HG03520 (cell line): ENCODE measurements at regions not wholly inside any gene's neighbourhood (a gene's known extent, or its start where the extent isn't known, plus 50 kb on each side); places are given as distances from the start of the nearest gene placed in this dataset.

Experiments used
- ATAC-seq: cut with Tn5 transposase; IDR thresholded peaks from one replicate; pipeline ENCODE4 v1.9.1; 2021; ENCODE audit warnings: mild to moderate bottlenecking, moderate library complexity; ENCODE audit not compliant: unreplicated experiment

GRCh38 chr10:3901370-3901769 is 116.4 kb upstream of the KLF6 start:
- ATAC-seq, result no peak

GRCh38 chr10:3900391-3900790 is 115.4 kb upstream of the KLF6 start:
- no peak for ATAC-seq

GRCh38 chr10:3898821-3899220 is 113.8 kb upstream of the KLF6 start:
- ATAC-seq, result no peak

DNA sequence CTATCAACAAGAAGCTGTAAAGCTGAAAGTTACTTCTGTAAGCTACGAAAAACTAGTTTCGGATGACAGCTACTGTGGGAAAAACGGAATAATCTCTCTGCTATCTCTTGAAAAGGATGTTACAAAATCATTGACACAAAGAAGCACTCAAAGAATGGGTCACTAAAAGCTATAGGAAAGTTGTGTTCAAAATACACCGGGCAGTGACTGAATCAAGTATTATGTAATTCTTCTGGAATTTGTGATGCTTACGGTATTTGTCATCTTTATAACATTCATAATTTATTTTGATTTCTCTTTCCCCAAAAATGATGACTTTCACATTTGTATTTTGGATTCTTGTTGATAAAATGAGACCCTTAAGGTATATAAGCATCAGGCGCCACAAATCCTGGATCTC is 112.1 kb upstream of the KLF6 start:
- ATAC-seq, result no peak

GRCh38 chr10:3896161-3896560 is 111.2 kb upstream of the KLF6 start:
- ATAC-seq, result no peak

DNA sequence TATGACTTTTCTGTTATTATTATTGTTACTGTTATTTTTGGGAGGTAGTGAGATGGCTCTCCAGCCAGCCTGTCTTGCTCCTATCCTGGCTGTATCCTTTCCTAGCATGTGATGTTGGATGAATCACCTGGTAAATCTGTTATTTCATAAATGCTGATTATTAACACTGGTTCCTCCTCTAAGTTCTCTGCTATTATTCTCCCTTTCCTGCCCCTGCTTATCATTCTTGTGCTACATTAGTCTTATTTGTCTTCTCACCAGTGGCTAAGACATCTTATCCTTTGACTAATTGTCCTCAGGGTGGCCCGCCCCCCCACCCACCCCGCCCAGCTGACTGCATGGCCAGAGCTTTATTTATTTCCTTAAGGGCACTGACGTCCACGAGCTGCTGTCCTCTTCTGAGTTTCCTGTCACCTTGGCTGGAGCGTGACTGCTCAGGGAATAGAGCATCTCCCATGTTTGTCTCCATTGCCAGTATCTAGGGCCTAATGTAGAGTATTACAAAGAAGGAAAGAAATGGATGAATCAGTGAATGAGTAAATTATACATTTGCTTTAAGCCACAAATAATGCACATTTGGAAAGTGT is 110.1 kb upstream of the KLF6 start:
- ATAC-seq, result no peak

DNA sequence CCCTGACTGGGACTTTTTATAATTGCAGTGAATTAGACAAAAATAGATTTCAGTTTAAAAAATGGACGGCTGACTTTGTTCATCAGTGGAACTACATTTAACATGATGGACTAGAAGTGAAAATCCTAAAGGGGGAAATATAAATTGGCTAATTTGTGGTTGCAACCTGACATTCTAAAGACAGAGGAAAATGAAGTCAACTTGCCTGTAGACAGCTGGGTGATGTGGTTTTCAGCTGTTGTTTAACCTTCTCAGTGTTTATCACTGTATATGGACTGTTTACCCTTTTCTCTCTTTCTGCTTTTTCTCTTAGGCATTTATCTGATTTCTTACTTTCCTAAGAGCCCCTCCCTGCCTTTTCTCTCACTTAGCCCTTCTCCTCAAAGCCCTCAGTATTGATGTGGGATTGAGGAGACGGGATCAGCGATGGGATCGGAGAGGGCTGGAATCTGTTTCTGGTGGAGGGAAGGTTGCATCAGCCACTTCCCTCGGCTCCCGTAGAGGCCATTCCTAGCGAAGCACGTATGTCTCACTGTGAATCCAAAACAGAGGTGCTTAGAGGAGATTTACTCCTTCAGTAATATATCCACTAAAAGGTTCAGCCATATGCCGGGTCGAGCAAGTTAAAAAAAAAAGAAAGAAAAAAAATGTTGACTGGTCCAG is 109.0 kb upstream of the KLF6 start:
- ATAC-seq, result no peak

DNA sequence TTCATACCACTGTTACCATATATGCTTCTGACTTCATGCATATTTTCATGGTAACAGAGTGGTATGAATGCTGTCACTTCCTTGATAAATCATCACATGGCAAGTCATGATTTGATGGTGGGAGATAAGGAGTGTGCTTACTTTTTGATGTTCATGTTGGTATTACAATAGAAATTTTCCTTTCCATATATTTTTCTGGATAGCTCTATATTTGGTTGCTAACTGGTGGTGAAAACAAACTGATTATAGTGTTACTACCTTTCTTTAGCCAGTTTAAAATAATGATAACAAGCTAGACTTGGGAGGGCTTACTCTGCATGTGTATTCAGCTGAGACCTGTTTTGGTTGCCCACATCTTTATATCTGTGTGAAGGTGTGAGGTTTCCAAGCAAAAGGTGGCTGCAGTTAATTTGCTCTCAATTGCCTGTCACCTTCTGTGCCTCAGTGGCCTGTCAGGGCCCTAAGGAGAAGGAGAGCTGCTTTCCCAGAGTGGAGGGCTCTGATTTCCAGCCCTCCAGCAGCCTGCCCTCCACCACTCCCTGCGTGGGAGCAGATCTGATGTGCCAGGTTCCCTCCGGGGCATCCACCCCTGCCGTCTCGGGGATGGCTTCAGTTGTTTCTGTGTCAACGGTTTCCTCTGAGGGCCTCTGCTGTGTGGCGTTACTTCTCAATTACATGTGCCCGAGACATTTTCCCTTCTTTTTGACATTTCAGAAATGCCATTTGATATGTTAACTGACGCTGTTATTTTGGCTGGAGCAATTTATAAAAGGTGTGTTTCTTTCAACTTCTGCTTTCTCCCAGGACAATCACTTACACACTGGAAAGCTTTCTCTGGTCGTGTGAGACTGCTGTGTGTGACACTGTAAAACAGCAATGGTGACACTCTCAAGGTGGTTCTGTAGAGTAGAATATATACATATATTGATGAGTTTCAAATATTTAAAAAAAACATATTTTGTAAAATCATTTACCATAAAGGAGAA is 107.7 kb upstream of the KLF6 start:
- ATAC-seq, result no peak

DNA sequence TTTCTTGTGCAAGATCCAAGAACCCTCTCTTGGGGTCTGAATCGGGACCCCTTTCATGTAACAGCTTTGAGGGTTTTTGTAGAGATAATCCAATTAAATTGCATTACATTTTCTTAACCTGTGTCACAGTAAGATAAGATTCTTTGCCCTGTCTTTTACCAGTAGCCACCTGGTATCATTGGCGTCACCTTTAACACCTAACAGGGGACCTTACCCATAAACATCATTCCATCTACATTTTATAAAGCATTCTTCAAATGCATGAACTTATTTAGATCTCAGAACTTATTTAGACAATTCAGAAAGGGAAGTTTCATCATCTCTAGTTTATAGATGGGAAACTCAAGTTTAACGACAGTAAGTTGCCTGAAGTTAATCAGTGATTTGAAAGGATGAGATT is 106.4 kb upstream of the KLF6 start:
- no peak for ATAC-seq

GRCh38 chr10:3890602-3891352 is 105.8 kb upstream of the KLF6 start:
- ATAC-seq, result no peak

DNA sequence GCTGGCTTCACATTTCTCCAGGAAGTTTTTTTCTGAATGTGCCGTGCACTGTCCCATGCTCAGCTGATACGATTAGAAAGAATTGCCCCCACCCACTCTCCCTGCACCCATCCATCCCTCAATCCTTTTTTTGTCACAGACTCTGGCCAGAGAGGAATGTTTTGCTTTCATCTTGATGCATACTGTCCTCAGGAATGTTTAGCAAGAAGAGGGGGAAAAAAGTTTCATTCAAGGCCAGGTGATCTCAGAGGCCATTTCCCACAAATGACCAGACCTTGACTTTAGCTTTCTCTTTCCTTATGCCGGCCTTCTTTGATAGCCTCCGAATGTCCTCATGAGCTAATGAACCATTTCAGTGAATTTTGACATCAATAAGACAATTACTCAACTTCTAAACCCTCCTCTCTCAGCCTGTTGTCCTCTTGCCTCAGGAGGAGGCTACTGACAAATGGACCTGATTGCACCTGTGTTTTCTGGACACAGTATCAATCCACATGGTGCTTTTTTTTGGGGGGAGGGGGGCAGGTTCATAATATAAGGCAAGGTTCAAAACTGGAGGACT is 105.0 kb upstream of the KLF6 start:
- ATAC-seq, result no peak

- peak; percentile 79 for ATAC-seq
These were observed 103.0 kb upstream of the KLF6 start for GRCh38 chr10:3887885-3888476.

DNA sequence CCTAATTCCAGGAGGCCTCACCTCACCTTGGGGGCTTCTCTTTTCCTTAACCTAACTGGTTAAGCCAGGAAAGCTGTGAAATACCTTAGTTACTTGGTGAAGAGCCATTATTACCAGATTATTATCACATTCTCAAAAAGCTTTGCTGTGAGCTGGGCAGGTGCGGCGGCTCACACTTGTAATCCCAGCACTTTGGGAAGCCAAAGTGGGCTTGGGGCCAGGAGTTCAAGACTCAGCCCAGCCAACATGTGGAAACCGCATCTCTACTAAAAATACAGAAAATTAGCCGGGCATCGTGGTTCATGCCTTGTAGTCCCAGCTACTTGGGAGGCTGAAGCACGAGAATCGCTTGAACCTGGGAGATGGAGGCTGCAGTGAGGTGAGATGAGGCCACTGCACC is 102.4 kb upstream of the KLF6 start:
- no peak for ATAC-seq

- no peak for ATAC-seq
These were observed 101.7 kb upstream of the KLF6 start for GRCh38 chr10:3886641-3887251.

GRCh38 chr10:3886191-3886590 is 101.2 kb upstream of the KLF6 start:
- ATAC-seq, result no peak

GRCh38 chr10:3882855-3883254 is 97.8 kb upstream of the KLF6 start:
- ATAC-seq, result no peak

DNA sequence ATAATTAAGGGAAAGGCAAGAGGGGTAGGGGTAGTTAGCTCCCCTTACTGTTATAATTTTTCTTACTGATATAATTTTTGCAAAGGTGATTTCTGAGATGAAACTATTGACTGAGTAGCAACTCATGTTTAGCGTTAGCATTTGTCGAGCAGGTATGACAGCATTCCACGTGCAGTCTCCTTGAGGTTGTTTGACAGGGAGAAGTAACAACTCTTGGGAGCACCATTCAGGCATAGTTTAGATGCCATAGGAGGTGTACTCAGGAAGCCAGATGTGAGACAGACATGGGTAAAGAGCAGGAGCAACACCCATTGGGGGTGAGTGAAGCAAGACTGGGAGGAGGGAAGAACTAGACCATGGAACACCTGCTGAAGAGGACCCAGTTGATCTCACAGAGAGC is 96.6 kb upstream of the KLF6 start:
- no peak for ATAC-seq

DNA sequence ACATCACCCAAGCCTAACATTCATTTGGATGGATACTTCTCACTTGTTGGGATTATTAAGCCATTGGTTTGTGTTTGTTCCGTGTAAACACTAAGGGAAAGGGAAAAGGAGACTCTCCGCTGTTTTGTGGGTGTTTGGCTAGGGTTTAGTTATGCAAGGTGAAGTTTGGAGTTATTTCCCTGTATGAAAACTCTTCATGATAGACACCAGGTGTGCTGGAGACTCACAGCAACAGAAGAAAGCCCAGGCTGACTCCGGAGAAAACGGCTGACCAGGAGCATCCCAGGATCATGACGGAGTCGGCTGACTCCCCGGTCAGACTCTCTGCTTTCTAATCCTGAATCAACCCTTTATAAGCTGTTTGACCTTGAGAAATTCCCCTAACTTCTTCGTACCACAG is 94.1 kb upstream of the KLF6 start:
- no peak for ATAC-seq

DNA sequence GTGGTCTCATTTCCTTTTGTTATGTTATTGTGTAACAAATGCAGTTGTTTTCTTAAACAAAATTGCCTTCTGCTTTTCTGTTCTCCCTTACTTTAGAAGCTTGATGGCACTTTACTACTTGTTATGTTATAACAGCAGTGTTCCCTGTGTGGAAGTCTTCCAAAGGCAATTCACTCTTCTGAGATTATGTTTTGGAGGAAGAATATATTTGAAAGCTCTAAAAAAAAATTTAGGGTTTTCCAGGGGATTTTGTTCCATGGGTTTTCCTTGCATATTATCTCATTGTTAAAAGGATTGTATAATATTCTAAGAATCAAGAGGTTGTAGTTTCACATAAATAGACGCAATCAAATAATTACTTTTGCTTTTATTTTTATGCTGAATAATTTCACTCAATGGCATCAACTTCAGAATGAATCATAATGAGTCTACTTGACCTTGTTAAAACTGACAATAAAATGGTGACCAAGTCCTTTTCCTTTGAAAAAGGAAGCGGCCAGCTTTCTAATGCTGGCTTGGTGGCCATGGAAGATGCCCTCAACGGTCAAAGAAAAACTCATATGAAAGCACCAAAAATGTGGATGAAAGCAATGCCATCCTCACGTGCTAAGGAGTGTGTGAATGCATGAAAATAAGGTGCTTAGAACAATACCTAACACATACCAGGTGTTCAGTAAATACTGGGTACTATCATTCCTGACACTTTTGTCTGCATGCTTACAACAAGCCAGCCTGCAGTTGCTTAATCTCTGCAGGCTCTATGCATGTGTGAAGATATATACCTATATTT is 92.4 kb upstream of the KLF6 start:
- no peak for ATAC-seq
